ENCODE measurements at regions not wholly inside any gene's neighbourhood (a gene's known extent, or its start where the extent isn't known, plus 50 kb on each side); places are given as distances from the start of the nearest gene placed in this dataset.

GRCh38 chrX:131614241-131614640, 70.4 kb downstream of the OR13H1 start:
- no peak for TF ChIP-seq GATA2 (IDR thresholded peaks at IDR 0.05; ENCODE audit: low read depth, low read length)
- TF ChIP-seq GATA3 (IDR thresholded peaks at IDR 0.05; ENCODE audit: low read depth, low read length), result no peak
